ENCODE measurements at regions not wholly inside any gene's neighbourhood (a gene's known extent, or its start where the extent isn't known, plus 50 kb on each side); places are given as distances from the start of the nearest gene placed in this dataset.

GRCh38 chr2:215832791-215833190, 180.6 kb downstream of the MREG start:
- TF ChIP-seq, protein P1, sequence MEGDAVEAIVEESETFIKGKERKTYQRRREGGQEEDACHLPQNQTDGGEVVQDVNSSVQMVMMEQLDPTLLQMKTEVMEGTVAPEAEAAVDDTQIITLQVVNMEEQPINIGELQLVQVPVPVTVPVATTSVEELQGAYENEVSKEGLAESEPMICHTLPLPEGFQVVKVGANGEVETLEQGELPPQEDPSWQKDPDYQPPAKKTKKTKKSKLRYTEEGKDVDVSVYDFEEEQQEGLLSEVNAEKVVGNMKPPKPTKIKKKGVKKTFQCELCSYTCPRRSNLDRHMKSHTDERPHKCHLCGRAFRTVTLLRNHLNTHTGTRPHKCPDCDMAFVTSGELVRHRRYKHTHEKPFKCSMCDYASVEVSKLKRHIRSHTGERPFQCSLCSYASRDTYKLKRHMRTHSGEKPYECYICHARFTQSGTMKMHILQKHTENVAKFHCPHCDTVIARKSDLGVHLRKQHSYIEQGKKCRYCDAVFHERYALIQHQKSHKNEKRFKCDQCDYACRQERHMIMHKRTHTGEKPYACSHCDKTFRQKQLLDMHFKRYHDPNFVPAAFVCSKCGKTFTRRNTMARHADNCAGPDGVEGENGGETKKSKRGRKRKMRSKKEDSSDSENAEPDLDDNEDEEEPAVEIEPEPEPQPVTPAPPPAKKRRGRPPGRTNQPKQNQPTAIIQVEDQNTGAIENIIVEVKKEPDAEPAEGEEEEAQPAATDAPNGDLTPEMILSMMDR (conservative IDR thresholded peaks at IDR 0.05; ENCODE audit: low read length), result no peak
- TF ChIP-seq EZH2phosphoT487 (IDR thresholded peaks at IDR 0.05; ENCODE audit: borderline replicate concordance), result no peak
